ENCODE measurements at regions not wholly inside any gene's neighbourhood (a gene's known extent, or its start where the extent isn't known, plus 50 kb on each side); places are given as distances from the start of the nearest gene placed in this dataset.

GRCh38 chr5:2357309-2357708, 394.2 kb downstream of the IRX2 start:
- Histone ChIP-seq H3K9ac (no peak overlapping the region), H3K79me2 (ENCODE audit: low read depth) (no peaks in the 10 kb centered on the region), H3K36me3 (no peaks in the 10 kb centered on the region), H3K4me2 (no peak overlapping the region), H3K4me1 (no peaks in the 10 kb centered on the region), H3K9me3 (ENCODE audit: low read depth) (no peaks in the 10 kb centered on the region), H3K4me3 (no peak overlapping the region), H2AFZ (replicated peaks) (no peak overlapping the region), H3K27ac (no peak overlapping the region), H4K20me1 (ENCODE audit: low read depth) (no peaks in the 10 kb centered on the region), H3F3A (ENCODE audit: low read depth) (no peaks in the 10 kb centered on the region), H3K27me3 (no peaks in the 10 kb centered on the region)
- peaks cover 9% of the 10 kb centered on the region for H3K4me1 Mint-ChIP-seq
- peaks cover 6% of the 10 kb centered on the region for H3K27me3 Mint-ChIP-seq (ENCODE audit: insufficient read depth, low read depth)
- no peak overlapping the region for H3K4me3 Mint-ChIP-seq
- TF ChIP-seq CTCF (IDR thresholded peaks at IDR 0.05) (no peak), EZH2 (IDR thresholded peaks at IDR 0.05) (no peak), EZH2phosphoT487 (IDR thresholded peaks at IDR 0.05) (no peak)
- no peaks in the 10 kb centered on the region for H3K36me3 Mint-ChIP-seq
- no peak for DNase-seq (ENCODE audit: low spot score)
- peaks cover 6% of the 10 kb centered on the region for H3K9me3 Mint-ChIP-seq
- no peak overlapping the region for H3K27ac Mint-ChIP-seq

GRCh38 chr5:2355859-2356258, 395.6 kb downstream of the IRX2 start:
- no peak overlapping the region for H3K4me3 Mint-ChIP-seq
- peaks cover 8% of the 10 kb centered on the region for H3K9me3 Mint-ChIP-seq
- no peaks in the 10 kb centered on the region for H3K9me3 ChIP-seq (ENCODE audit: low read depth)
- no peak overlapping the region for H3K9ac ChIP-seq
- H3K4me1 Mint-ChIP-seq = peaks cover 10% of the 10 kb centered on the region
- H3F3A ChIP-seq (ENCODE audit: low read depth) = no peaks in the 10 kb centered on the region
- TF ChIP-seq CTCF (IDR thresholded peaks at IDR 0.05) (no peak), EZH2 (IDR thresholded peaks at IDR 0.05) (no peak), EZH2phosphoT487 (IDR thresholded peaks at IDR 0.05) (no peak)
- no peaks in the 10 kb centered on the region for H3K79me2 ChIP-seq (ENCODE audit: low read depth)
- no peak overlapping the region for H3K27ac Mint-ChIP-seq
- no peaks in the 10 kb centered on the region for H3K4me1 ChIP-seq
- H3K4me2 ChIP-seq = no peak overlapping the region
- no peaks in the 10 kb centered on the region for H3K36me3 ChIP-seq
- no peaks in the 10 kb centered on the region for H3K27me3 ChIP-seq
- H3K36me3 Mint-ChIP-seq = no peaks in the 10 kb centered on the region
- H2AFZ ChIP-seq (replicated peaks) = no peak overlapping the region
- no peaks in the 10 kb centered on the region for H4K20me1 ChIP-seq (ENCODE audit: low read depth)
- DNase-seq (ENCODE audit: low spot score) = no peak
- peaks cover 7% of the 10 kb centered on the region for H3K27me3 Mint-ChIP-seq (ENCODE audit: insufficient read depth, low read depth)
- no peak overlapping the region for H3K27ac ChIP-seq
- no peak overlapping the region for H3K4me3 ChIP-seq

- H3K27me3 Mint-ChIP-seq (ENCODE audit: insufficient read depth, low read depth) = peaks cover 7% of the 10 kb centered on the region
These were observed 397.5 kb downstream of the IRX2 start for GRCh38 chr5:2353871-2354440.

More at GRCh38 chr5:2353871-2354440, 397.5 kb downstream of the IRX2 start:
- H3K4me3 ChIP-seq = no peak overlapping the region
- Mint-ChIP-seq H3K36me3 (no peaks in the 10 kb centered on the region), H3K4me3 (no peak overlapping the region), H3K4me1 (peaks cover 10% of the 10 kb centered on the region), H3K9me3 (peaks cover 12% of the 10 kb centered on the region), H3K27ac (no peak overlapping the region)
- no peak overlapping the region for H2AFZ ChIP-seq (replicated peaks)
- no peak overlapping the region for H3K27ac ChIP-seq
- no peaks in the 10 kb centered on the region for H3K9me3 ChIP-seq (ENCODE audit: low read depth)
- no peaks in the 10 kb centered on the region for H3K27me3 ChIP-seq
- no peak overlapping the region for H3K4me2 ChIP-seq
- no peaks in the 10 kb centered on the region for H4K20me1 ChIP-seq (ENCODE audit: low read depth)
- no peaks in the 10 kb centered on the region for H3K4me1 ChIP-seq
- H3K9ac ChIP-seq = no peak overlapping the region
- no peaks in the 10 kb centered on the region for H3F3A ChIP-seq (ENCODE audit: low read depth)
- no peaks in the 10 kb centered on the region for H3K36me3 ChIP-seq
- DNase-seq (ENCODE audit: low spot score) = no peak
- TF ChIP-seq EZH2 (IDR thresholded peaks at IDR 0.05) = no peak
- no peak for TF ChIP-seq EZH2phosphoT487 (IDR thresholded peaks at IDR 0.05)
- no peak for TF ChIP-seq CTCF (IDR thresholded peaks at IDR 0.05)
- no peaks in the 10 kb centered on the region for H3K79me2 ChIP-seq (ENCODE audit: low read depth)

All from neural progenitor cell (in vitro differentiated cells).